EH (cell line): ENCODE measurements at regions not wholly inside any gene's neighbourhood (a gene's known extent, or its start where the extent isn't known, plus 50 kb on each side); places are given as distances from the start of the nearest gene placed in this dataset.
A peak's percentile ranks its signal among the peaks of the same experiment; 100 is the strongest.

Experiments used
- DNase-seq: peaks from one replicate; pipeline ENCODE4 v3.0.0-alpha.2; 2015; ENCODE audit warnings: low read depth

GRCh38 chr2:145140658-145141057, 620.7 kb upstream of the ZEB2 start:
- DNase-seq, result no peak

- DNase-seq, result peak; percentile 17
Observed at GRCh38 chr2:145138626-145139025, 618.7 kb upstream of the ZEB2 start.

- DNase-seq, result no peak
Observed at GRCh38 chr2:145137901-145138300, 618.0 kb upstream of the ZEB2 start.

GRCh38 chr2:145137211-145137610, 617.3 kb upstream of the ZEB2 start:
- no peak for DNase-seq

GRCh38 chr2:145136702-145137101, 616.8 kb upstream of the ZEB2 start:
- no peak for DNase-seq

- no peak for DNase-seq
Observed at GRCh38 chr2:145126146-145126545, 606.2 kb upstream of the ZEB2 start.

- no peak for DNase-seq
Observed at GRCh38 chr2:145124085-145124484, 604.2 kb upstream of the ZEB2 start.

- peak; percentile 60 for DNase-seq
Observed at GRCh38 chr2:145123606-145124005, 603.7 kb upstream of the ZEB2 start.

GRCh38 chr2:145119225-145119624, 599.3 kb upstream of the ZEB2 start:
- no peak for DNase-seq

- no peak for DNase-seq
Observed at GRCh38 chr2:145116834-145117725, 597.2 kb upstream of the ZEB2 start.

- DNase-seq, result no peak
Observed at GRCh38 chr2:145116056-145116455, 596.1 kb upstream of the ZEB2 start.

GRCh38 chr2:145114726-145115125, 594.8 kb upstream of the ZEB2 start:
- peak; percentile 34 for DNase-seq

GRCh38 chr2:145112467-145112866, 592.5 kb upstream of the ZEB2 start:
- no peak for DNase-seq

GRCh38 chr2:145110668-145111356, 590.9 kb upstream of the ZEB2 start:
- DNase-seq, result peak; percentile 89

- no peak for DNase-seq
Observed at GRCh38 chr2:145108959-145109710, 589.2 kb upstream of the ZEB2 start.

GRCh38 chr2:145108361-145108778, 588.5 kb upstream of the ZEB2 start:
- DNase-seq, result peak; percentile 91

- no peak for DNase-seq
Observed at GRCh38 chr2:145106293-145106692, 586.4 kb upstream of the ZEB2 start.

- no peak for DNase-seq
Observed at GRCh38 chr2:145102706-145103105, 582.8 kb upstream of the ZEB2 start.

- no peak for DNase-seq
Observed at GRCh38 chr2:145100301-145100700, 580.4 kb upstream of the ZEB2 start.

- DNase-seq, result peak; percentile 92
Observed at GRCh38 chr2:145096582-145096981, 576.7 kb upstream of the ZEB2 start.

GRCh38 chr2:145095641-145096435, 575.9 kb upstream of the ZEB2 start:
- peak; percentile 98 for DNase-seq

GRCh38 chr2:145094370-145094769, 574.5 kb upstream of the ZEB2 start:
- DNase-seq, result peak; percentile 86
